ENCODE measurements at regions not wholly inside any gene's neighbourhood (a gene's known extent, or its start where the extent isn't known, plus 50 kb on each side); places are given as distances from the start of the nearest gene placed in this dataset.

DNA sequence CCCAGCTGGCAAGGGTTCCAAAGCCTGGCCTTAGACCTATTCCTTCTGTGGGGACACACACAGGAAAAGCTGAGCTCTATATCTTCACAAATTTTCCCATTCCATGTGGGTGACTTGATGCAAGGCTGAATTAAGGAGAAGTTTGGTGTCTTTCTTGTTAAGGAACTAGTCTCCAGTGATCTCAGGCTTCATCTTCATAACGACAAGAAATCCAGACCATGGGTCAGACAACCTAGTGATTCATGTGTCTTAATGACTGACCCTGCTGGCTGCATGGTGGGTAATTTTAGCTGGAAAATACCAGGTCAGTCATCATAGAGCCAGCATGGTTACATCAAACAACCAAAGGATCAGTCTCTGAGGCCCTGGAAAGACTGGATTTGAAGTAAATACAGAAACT is 112.7 kb upstream of the SLC4A7 start:
- TF ChIP-seq EZH2 (IDR thresholded peaks at IDR 0.05; ENCODE audit: insufficient read depth, low read length) = no peak
- no peak for TF ChIP-seq CTCF (IDR thresholded peaks at IDR 0.05; ENCODE audit: insufficient read depth, low read depth, low read length)

Measured in astrocyte (in vitro differentiated cells and primary cell).